Kidney (tissue), 13 donors: ENCODE measurements at regions not wholly inside any gene's neighbourhood (a gene's known extent, or its start where the extent isn't known, plus 50 kb on each side); places are given as distances from the start of the nearest gene placed in this dataset.

Experiments used
- DNase-seq, 5 donors: peaks; one replicate each; pipeline ENCODE4 v3.0.0-alpha.2; 2013 to 2020
- FAIRE-seq: peaks from 2 replicates; lab custom pipeline; 2012; peaks lifted over from hg19 to GRCh38; lab: Jason Lieb, UNC
- H3K27ac ChIP-seq, 2 donors: one replicate each; pipeline ENCODE4 v1.7.0; 2013; ENCODE audit warnings: low read depth in 2 of 2, low read length in 2 of 2, inconsistent platforms in 1 of 2
- H3K27me3 ChIP-seq: one replicate; pipeline ENCODE4 v1.7.1; 2013; ENCODE audit warnings: low read length, inconsistent platforms; ENCODE audit not compliant: control insufficient read depth, insufficient read depth
- H3K36me3 ChIP-seq, 3 donors: one replicate each; pipeline versions ENCODE4 v1.7.0 to v1.7.1; 2013; ENCODE audit warnings: low read length in 3 of 3, control low read depth in 1 of 3, inconsistent platforms in 1 of 3; ENCODE audit not compliant: insufficient read depth in 3 of 3, control insufficient read depth in 2 of 3
- H3K4me1 ChIP-seq, 3 donors: one replicate each; pipeline versions ENCODE4 v1.7.0 to v1.7.1; 2013; ENCODE audit warnings: low read length in 3 of 3, inconsistent platforms in 1 of 3, low read depth in 1 of 3; ENCODE audit not compliant: control insufficient read depth in 2 of 3, insufficient read depth in 2 of 3
- H3K4me3 ChIP-seq, 3 donors: one replicate each; pipeline versions ENCODE4 v1.7.0 to v1.8.1; 2013; ENCODE audit warnings: low read length in 3 of 3, control low read depth in 1 of 3, inconsistent platforms in 1 of 3
- H3K9ac ChIP-seq, 3 donors: one replicate each; pipeline versions ENCODE4 v1.7.0 to v1.7.1; 2013; ENCODE audit warnings: low read length in 3 of 3, control low read depth in 1 of 3, inconsistent platforms in 1 of 3
- H3K9me3 ChIP-seq, 3 donors: one replicate each; pipeline versions ENCODE4 v1.7.0 to v1.7.1; 2013; ENCODE audit warnings: low read length in 3 of 3, control low read depth in 1 of 3, inconsistent platforms in 1 of 3; ENCODE audit not compliant: control insufficient read depth in 2 of 3, insufficient read depth in 1 of 3
- intact Hi-C: fragments of 100-400 bp; cut with DNase I; formaldehyde crosslinking; loops from one replicate; pipeline ENCODE4 v1.11.1; 2022
- TF ChIP-seq, protein P1 (sequence below): IDR thresholded peaks from 3 replicates; pipeline ENCODE4 v1.5.1; 2012; ENCODE audit warnings: mild to moderate bottlenecking, moderate library complexity, borderline replicate concordance; ENCODE audit not compliant: insufficient read depth; ENCODE audit errors: extremely low read depth
- donor health status: control.
- donor health status: control.
- donor health status: control.
- donor health status: control.
- donor health status: control.
- donor health status: DM: yes; HTN: yes; CAD: no.
- donor health status: Normal renal cell carcinoma (clear cell type).

GRCh38 chr3:3278073-3278472 lies 98.6 kb upstream of the CRBN start:
- intact Hi-C loops = no loop called here
- FAIRE-seq (no peak), DNase-seq (no peak)
- no peaks in the 10 kb centered on the region for H3K36me3 ChIP-seq
- H3K27ac ChIP-seq = no peak overlapping the region
- no peaks in the 10 kb centered on the region for H3K27me3 ChIP-seq
- H3K4me3 ChIP-seq = no peak overlapping the region
- TF ChIP-seq, protein P1, sequence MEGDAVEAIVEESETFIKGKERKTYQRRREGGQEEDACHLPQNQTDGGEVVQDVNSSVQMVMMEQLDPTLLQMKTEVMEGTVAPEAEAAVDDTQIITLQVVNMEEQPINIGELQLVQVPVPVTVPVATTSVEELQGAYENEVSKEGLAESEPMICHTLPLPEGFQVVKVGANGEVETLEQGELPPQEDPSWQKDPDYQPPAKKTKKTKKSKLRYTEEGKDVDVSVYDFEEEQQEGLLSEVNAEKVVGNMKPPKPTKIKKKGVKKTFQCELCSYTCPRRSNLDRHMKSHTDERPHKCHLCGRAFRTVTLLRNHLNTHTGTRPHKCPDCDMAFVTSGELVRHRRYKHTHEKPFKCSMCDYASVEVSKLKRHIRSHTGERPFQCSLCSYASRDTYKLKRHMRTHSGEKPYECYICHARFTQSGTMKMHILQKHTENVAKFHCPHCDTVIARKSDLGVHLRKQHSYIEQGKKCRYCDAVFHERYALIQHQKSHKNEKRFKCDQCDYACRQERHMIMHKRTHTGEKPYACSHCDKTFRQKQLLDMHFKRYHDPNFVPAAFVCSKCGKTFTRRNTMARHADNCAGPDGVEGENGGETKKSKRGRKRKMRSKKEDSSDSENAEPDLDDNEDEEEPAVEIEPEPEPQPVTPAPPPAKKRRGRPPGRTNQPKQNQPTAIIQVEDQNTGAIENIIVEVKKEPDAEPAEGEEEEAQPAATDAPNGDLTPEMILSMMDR = no peak
- no peaks in the 10 kb centered on the region for H3K9me3 ChIP-seq
- no peak overlapping the region for H3K9ac ChIP-seq
- no peaks in the 10 kb centered on the region for H3K4me1 ChIP-seq

DNA sequence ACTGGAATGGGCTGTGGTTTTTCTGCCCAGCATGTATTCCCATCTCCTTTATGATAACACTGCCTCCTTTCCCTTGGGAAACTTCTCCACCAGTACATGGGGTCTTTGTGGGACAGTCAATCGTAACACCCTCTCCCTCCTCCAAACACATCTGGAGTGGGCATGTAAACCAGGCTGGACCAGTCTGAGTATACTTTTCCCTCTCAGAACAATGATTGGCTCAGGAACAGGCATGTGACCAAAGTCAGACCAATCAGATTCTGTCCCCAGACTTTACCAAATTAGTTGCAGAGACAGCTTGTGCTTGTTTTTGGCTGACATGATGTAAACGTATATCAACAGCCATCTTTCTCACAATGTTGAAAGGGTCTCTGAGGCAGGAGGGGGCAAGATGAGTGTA lies 97.1 kb upstream of the CRBN start:
- FAIRE-seq = no peak
- intact Hi-C loops = no loop called here
- no peak overlapping the region for H3K27ac ChIP-seq
- TF ChIP-seq, protein P1 = no peak
- no peaks in the 10 kb centered on the region for H3K27me3 ChIP-seq
- H3K4me1 ChIP-seq = no peaks in the 10 kb centered on the region
- no peak for DNase-seq
- no peaks in the 10 kb centered on the region for H3K9me3 ChIP-seq
- H3K4me3 ChIP-seq = no peak overlapping the region
- H3K9ac ChIP-seq = no peak overlapping the region
- no peaks in the 10 kb centered on the region for H3K36me3 ChIP-seq

GRCh38 chr3:3264796-3265195 lies 85.3 kb upstream of the CRBN start:
- intact Hi-C loops = no loop called here

More at GRCh38 chr3:3264796-3265195, 85.3 kb upstream of the CRBN start:
- TF ChIP-seq, protein P1 = no peak
- Histone ChIP-seq H3K9me3 (no peaks in the 10 kb centered on the region), H3K27ac (no peak overlapping the region), H3K36me3 (no peaks in the 10 kb centered on the region), H3K4me1 (no peaks in the 10 kb centered on the region), H3K27me3 (no peaks in the 10 kb centered on the region), H3K9ac (no peak overlapping the region), H3K4me3 (no peak overlapping the region)
- FAIRE-seq = no peak
- no peak for DNase-seq
